Gastrocnemius medialis (tissue), 4 donors: ENCODE measurements at regions not wholly inside any gene's neighbourhood (a gene's known extent, or its start where the extent isn't known, plus 50 kb on each side); places are given as distances from the start of the nearest gene placed in this dataset.

Source experiments
- ATAC-seq, 2 donors: fragments of 150-250 bp; one replicate each; pipeline ENCODE4 v1.9.1; 2016
- DNase-seq, 2 donors: peaks; one replicate each; pipeline ENCODE4 v3.0.0-alpha.2; 2019
- H3K27ac ChIP-seq, 4 donors: fragments of 200-600 bp; sonication (generic); 1 replicate in 1 of 4; 2 replicates in 3 of 4; pipeline ENCODE4 v1.5.1; 2016 to 2018; ENCODE audit warnings: mild to moderate bottlenecking in 2 of 4, moderate library complexity in 1 of 4
- H3K27me3 ChIP-seq, 3 donors: fragments of 200-600 bp; sonication (generic) in 2 of 3; 1 replicate in 1 of 3; 2 replicates in 2 of 3; pipeline versions ENCODE4 v1.5.1 to v1.6.0; 2016 to 2019; ENCODE audit warnings: mild to moderate bottlenecking in 1 of 3, moderate library complexity in 1 of 3
- H3K36me3 ChIP-seq, 2 donors: fragments of 200-600 bp; sonication (generic) in 1 of 2; one replicate each; pipeline ENCODE4 v1.5.1; 2017 to 2018
- H3K4me1 ChIP-seq, 2 donors: fragments of 200-600 bp; sonication (generic) in 1 of 2; one replicate each; pipeline ENCODE4 v1.5.1; 2016 to 2017; ENCODE audit warnings: mild to moderate bottlenecking in 2 of 2
- H3K4me3 ChIP-seq, 4 donors: fragments of 200-600 bp; sonication (generic) in 3 of 4; 1 replicate in 1 of 4; 2 replicates in 3 of 4; pipeline ENCODE4 v1.5.1; 2016 to 2019; ENCODE audit warnings: mild to moderate bottlenecking in 2 of 4
- H3K9me3 ChIP-seq, 3 donors: fragments of 200-600 bp; sonication (generic) in 2 of 3; 1 replicate in 1 of 3; 2 replicates in 2 of 3; pipeline ENCODE4 v1.5.1; 2016 to 2019
- POLR2A ChIP-seq, 2 donors: fragments of 450-650 bp; IDR thresholded peaks; one replicate each; pipeline ENCODE4 v1.6.1; 2017; ENCODE audit warnings: antibody characterized with exemption in 2 of 2, mild to moderate bottlenecking in 2 of 2, moderate library complexity in 2 of 2
- in situ Hi-C, 4 donors: fragments of 200-750 bp; cut with MboI; loops; one replicate each; pipeline versions ENCODE4 v1.15.0 to v1.8.0; 2017; ENCODE audit warnings: low sequenced_read_pairs in 4 of 4
- intact Hi-C: fragments of 100-400 bp; cut with DNase I; formaldehyde crosslinking; loops from one replicate; pipeline ENCODE4 v1.15.1; 2023; ENCODE audit warnings: low total_unique reads
- TF ChIP-seq, protein P1 (sequence below), 5 experiments: fragments of 450-650 bp in 3 of 5; fragments of 200-600 bp in 2 of 5; sonication (generic) in 2 of 5; IDR thresholded peaks in 4 of 5; conservative IDR thresholded peaks in 1 of 5; 1 replicate in 4 of 5; 2 replicates in 1 of 5; pipeline ENCODE4 v1.5.1; 2016 to 2019; ENCODE audit warnings: antibody characterized with exemption in 5 of 5, mild to moderate bottlenecking in 3 of 5, moderate library complexity in 3 of 5

DNA sequence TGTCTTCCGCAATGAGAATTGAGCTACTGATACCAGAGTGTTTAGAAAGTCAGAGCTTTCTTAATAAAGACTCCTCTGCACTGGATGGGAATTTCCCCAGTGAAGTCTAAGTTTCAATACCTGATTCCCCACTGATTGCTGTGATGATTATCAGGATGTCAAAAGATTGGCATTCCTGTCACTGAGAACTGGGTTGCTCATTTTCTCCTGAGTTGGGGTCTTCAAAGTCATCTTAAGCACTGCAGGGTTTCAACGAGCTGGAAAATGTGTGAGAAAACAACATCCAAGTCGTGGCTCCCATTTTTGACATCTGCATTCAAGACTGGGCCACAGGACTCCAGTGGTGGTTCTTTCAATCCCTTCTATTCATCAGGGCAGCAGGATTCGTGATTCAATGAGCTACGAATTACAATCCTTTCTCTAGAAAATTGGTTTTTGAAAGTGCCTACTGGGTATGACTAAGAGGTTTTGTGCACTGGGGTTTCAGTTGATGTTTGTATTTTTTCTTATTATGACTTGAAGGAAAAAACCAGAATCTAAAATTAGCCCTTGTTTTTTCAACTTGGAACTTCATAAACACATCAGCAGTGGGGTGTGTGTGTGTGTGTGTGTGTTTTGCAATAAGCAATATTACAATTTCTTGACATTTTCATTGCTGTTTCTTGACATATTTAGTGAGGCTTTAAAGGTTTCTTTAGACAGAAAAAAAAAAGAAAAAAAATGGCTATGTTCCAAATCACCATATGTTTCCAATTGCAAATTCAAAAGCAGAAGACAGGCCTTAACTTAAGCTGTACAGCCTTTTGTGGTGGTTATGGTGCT, 233.0 kb downstream of the FAM76B start:
- Histone ChIP-seq H3K4me1 (no peaks in the 10 kb centered on the region), H3K4me3 (no peak overlapping the region), H3K27me3 (no peaks in the 10 kb centered on the region), H3K36me3 (no peaks in the 10 kb centered on the region), H3K9me3 (no peaks in the 10 kb centered on the region), H3K27ac (no peak overlapping the region)
- intact Hi-C loops (no loop called here), in situ Hi-C loops (no loop called here)
- DNase-seq (no peak), ATAC-seq (no peak)
- no peak for TF ChIP-seq POLR2A (IDR thresholded peaks at IDR 0.05)
- TF ChIP-seq, protein P1, sequence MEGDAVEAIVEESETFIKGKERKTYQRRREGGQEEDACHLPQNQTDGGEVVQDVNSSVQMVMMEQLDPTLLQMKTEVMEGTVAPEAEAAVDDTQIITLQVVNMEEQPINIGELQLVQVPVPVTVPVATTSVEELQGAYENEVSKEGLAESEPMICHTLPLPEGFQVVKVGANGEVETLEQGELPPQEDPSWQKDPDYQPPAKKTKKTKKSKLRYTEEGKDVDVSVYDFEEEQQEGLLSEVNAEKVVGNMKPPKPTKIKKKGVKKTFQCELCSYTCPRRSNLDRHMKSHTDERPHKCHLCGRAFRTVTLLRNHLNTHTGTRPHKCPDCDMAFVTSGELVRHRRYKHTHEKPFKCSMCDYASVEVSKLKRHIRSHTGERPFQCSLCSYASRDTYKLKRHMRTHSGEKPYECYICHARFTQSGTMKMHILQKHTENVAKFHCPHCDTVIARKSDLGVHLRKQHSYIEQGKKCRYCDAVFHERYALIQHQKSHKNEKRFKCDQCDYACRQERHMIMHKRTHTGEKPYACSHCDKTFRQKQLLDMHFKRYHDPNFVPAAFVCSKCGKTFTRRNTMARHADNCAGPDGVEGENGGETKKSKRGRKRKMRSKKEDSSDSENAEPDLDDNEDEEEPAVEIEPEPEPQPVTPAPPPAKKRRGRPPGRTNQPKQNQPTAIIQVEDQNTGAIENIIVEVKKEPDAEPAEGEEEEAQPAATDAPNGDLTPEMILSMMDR (IDR thresholded peaks at IDR 0.05 in 4 of 5, conservative IDR thresholded peaks at IDR 0.05 in 1 of 5): no peak

DNA sequence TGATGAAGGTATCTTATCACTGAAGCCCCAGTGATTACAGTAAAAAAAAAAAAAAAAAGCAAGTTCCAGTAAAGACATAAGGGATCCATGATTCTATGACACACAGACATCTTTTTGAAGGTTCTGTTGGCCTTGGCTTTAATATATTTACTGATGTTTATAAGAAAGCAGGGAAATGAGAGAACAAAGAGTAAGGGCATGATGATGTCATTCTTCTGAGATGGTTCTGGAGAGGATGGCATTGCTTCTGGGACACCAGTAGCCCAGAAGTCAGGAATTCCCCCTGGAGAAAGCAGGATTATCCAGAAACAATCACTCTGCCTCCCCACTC, 233.6 kb downstream of the FAM76B start:
- DNase-seq: no peak
- no peak overlapping the region for H3K4me3 ChIP-seq
- no peak for ATAC-seq
- in situ Hi-C loops (no loop called here), intact Hi-C loops (no loop called here)
- H3K9me3 ChIP-seq: no peaks in the 10 kb centered on the region
- H3K36me3 ChIP-seq: no peaks in the 10 kb centered on the region
- no peak overlapping the region for H3K27ac ChIP-seq
- H3K27me3 ChIP-seq: no peaks in the 10 kb centered on the region
- no peak for TF ChIP-seq POLR2A (IDR thresholded peaks at IDR 0.05)
- TF ChIP-seq, protein P1 (IDR thresholded peaks at IDR 0.05 in 4 of 5, conservative IDR thresholded peaks at IDR 0.05 in 1 of 5): no peak
- no peaks in the 10 kb centered on the region for H3K4me1 ChIP-seq

DNA sequence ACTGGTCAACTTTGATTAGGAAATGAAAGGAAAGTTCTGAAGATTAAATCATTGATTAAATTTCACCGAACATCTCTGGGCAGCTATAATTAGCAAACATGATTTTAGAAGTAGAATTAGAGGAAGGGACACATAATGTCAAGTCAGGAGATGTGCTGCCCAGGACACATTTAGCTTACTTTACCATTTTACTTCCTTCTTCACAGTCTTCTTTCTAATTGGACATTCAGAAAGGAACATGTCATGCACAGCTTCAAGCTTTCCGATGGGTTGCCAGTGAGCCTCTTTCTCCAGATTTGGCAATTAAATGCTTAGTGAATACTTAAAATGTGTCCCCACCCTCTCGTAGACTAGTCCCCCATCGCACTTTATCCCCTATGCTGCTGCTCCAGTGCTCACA, 234.7 kb downstream of the FAM76B start:
- DNase-seq (no peak), ATAC-seq (no peak)
- Histone ChIP-seq H3K27ac (no peak overlapping the region), H3K9me3 (no peaks in the 10 kb centered on the region), H3K4me3 (no peak overlapping the region), H3K27me3 (no peaks in the 10 kb centered on the region), H3K4me1 (no peaks in the 10 kb centered on the region), H3K36me3 (no peaks in the 10 kb centered on the region)
- in situ Hi-C loops: no loop called here
- TF ChIP-seq, protein P1 (IDR thresholded peaks at IDR 0.05 in 4 of 5, conservative IDR thresholded peaks at IDR 0.05 in 1 of 5): no peak
- no peak for TF ChIP-seq POLR2A (IDR thresholded peaks at IDR 0.05)
- intact Hi-C loops: no loop called here

DNA sequence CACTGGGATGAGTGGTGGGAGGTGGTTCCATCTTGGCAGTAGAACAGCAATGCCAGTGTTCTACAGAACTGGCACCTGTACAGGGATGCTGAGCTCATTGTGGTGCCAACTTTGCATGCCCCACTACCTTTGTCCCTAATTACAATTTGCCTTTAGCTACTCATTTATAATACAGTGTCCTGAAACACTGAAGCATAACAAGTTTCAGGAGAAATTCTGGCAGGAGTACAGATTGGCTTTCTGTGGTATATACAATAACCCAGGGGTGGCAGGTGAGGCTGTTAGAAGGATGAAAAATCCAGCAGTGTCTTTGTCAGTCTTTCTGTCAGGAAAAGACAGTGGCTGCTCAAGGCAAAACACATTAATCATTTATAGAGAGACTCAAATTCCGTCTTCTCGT, 240.3 kb downstream of the FAM76B start:
- intact Hi-C loops: no loop called here
- H3K27me3 ChIP-seq: no peaks in the 10 kb centered on the region
- H3K9me3 ChIP-seq: no peaks in the 10 kb centered on the region
- H3K27ac ChIP-seq: no peak overlapping the region
- in situ Hi-C loops: loop anchor here in 1 of 4 donors (25.0 kb wide), 1 partner anchor 387 kb away; no protein-coding TSS in a partner anchor
- no peak overlapping the region for H3K4me3 ChIP-seq
- no peaks in the 10 kb centered on the region for H3K4me1 ChIP-seq
- TF ChIP-seq POLR2A (IDR thresholded peaks at IDR 0.05): no peak
- DNase-seq: no peak
- no peaks in the 10 kb centered on the region for H3K36me3 ChIP-seq
- no peak for ATAC-seq

DNA sequence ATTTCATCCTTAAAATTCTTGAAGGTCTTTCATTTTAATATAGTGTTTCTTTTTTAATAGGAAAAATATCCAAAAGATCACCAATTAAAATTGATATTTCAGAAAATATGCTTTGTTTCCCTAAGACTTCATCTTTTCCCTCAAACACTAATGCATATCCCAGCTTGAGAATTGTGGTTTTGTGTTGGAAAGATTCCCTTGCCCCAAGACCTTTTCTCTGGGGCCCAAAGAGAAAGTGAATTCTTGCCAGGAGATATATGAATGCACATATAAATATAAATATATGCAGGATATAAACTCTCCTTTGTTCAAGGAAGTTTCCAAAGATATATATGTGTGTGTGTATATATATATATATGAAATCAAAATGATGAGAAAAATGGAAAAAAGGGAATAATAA, 241.2 kb downstream of the FAM76B start:
- DNase-seq (no peak), ATAC-seq (no peak)
- no peak for TF ChIP-seq POLR2A (IDR thresholded peaks at IDR 0.05)
- TF ChIP-seq, protein P1 (IDR thresholded peaks at IDR 0.05 in 4 of 5, conservative IDR thresholded peaks at IDR 0.05 in 1 of 5): no peak
- Histone ChIP-seq H3K27ac (no peak overlapping the region), H3K9me3 (no peaks in the 10 kb centered on the region), H3K36me3 (no peaks in the 10 kb centered on the region), H3K27me3 (no peaks in the 10 kb centered on the region), H3K4me3 (no peak overlapping the region), H3K4me1 (no peaks in the 10 kb centered on the region)
- in situ Hi-C loops (loop anchor here in 1 of 4 donors (25.0 kb wide), 1 partner anchor 386 kb away; no protein-coding TSS in a partner anchor), intact Hi-C loops (no loop called here)
